ENCODE measurements at regions not wholly inside any gene's neighbourhood (a gene's known extent, or its start where the extent isn't known, plus 50 kb on each side); places are given as distances from the start of the nearest gene placed in this dataset.

DNA sequence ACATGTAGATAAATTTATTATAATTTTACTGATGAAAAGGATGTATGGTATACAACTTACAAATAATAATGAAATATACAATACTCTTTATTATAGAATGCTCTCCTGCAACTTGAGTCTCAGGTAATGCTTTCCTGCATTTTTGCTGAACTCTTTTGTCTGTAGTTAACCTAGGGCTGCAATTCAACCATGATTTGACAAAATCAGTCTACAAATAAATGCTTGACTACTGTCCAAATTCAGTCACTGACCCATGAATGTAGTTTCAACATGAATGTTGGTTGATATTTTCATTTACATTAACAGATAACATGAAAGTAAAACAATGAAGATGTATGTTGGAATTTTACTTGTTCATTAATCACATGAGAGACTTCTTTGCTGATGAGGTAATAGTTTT lies 320.9 kb downstream of the ZSWIM6 start:
- no peak for DNase-seq

- no peak for DNase-seq
Observed at GRCh38 chr5:61653807-61654580, 321.9 kb downstream of the ZSWIM6 start.

DNA sequence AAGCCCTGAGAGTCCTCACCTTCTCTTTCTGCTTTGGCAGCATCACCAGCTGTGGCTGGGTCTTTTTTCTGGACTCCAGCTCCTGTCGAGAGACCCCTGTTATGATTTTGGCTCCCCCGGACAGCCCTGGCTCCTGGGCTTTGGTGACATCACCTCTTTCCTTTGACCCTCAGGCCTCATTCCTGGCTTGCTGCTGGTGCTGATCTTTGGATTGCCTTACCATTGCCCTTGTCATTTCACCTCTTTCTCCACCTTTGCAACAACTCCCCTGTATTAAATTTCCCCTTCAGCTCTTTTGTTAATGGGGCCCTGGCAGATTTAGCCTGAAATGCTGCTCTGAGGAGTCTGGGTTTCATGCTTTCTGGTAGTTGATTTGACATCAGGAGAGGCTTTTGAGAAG lies 322.8 kb downstream of the ZSWIM6 start:
- DNase-seq, result no peak

GRCh38 chr5:61657010-61657409 lies 325.0 kb downstream of the ZSWIM6 start:
- no peak for DNase-seq

GRCh38 chr5:61657686-61658085 lies 325.6 kb downstream of the ZSWIM6 start:
- DNase-seq, result no peak

- peak; percentile 52 to 62 (median 57) for DNase-seq
Observed at GRCh38 chr5:61658592-61659008, 326.5 kb downstream of the ZSWIM6 start.

- DNase-seq, result no peak
Observed at GRCh38 chr5:61659221-61659696, 327.2 kb downstream of the ZSWIM6 start.

- no peak for DNase-seq
Observed at GRCh38 chr5:61662670-61663069, 330.6 kb downstream of the ZSWIM6 start.

- peak in 1 of 3 donors; percentile 21 for DNase-seq
Observed at GRCh38 chr5:61666064-61666621, 334.1 kb downstream of the ZSWIM6 start.

DNA sequence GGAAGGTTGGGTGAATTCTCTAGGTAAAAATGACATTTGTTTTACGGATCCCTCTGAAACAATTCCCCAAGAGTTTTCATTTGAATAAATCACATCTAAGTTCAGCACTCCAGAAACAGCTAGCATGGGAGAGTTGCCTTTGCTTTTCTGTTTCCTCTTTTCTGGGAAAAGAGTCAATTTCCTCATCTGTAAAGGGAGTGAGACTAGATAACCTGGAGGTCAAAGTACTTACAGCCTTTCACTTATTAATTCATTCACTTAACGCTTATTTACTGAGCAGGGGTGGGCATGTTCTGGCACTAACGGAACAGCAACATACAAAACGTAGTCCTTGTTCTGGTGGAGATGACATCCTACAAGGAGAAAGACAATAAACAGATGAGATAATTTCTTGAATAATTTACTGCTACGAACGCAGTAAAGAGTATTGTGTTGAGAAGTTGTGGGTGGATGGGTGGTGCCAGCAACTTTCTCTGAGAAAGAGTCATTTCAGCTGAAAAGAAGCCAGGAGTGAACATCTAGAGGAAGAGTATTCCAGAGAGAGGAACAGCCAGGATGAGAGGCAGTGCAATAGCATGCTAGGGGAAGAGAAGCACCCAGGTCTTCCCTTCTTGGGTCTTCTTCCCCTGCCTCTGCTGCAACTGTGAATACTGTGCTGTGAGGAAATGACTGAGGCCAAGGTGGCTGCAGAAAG lies 335.6 kb downstream of the ZSWIM6 start:
- DNase-seq, result no peak

GRCh38 chr5:61669531-61669930 lies 337.5 kb downstream of the ZSWIM6 start:
- DNase-seq, result no peak

DNA sequence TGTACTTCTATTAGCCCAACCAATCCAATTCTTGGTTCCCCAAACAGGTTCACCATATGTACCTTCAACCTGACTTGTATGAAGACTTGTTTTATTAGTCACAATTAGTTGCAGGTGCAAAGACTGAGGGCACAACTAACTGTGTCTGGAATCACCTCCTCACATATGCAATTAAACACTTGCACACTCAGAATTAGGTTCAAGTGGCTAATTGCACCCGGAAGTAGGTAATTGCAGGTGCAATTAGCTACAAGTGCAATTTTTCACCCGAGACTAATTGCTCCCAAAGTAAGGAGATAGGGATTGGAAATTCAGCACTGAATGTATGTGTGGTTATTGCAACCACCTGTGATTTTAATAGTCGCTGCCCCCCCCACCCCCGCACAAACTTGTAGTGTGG lies 338.9 kb downstream of the ZSWIM6 start:
- no peak for DNase-seq

DNA sequence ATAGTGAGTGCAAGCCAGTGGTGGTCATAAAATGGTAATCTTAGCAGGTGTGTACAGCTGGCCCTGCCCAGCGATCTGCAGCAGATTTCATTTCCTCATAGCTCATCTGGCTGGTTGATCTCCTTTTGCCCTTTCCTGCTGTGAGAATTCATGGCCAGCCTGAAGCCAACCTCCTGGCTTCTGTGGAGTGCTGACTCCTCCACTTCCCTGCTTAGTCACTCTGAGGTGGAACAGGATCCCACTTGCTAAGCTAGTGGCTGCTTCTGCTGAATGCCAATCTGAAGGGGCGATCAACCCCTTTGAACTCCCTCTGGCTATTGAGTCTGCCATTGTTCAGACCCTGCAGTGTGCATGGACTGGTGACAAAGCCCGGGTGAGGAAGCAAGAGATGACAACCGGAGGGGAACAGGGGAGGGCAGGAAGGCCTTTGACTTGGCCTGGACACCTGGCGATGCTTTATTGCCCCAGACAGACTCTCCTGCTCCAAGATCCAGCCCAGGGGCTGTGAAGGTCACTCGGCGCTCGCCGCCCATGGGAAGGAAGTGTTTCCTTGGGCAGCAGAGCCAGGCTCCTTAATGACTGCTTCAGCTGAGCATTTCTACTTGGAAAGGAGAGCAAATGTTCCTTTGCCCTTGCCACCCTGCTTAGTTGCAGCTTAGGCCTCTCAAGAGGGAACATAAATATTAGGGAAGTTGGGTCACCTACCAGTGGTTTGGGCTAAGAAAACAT lies 341.1 kb downstream of the ZSWIM6 start:
- peak in 1 of 3 donors; percentile 19 for DNase-seq

DNA sequence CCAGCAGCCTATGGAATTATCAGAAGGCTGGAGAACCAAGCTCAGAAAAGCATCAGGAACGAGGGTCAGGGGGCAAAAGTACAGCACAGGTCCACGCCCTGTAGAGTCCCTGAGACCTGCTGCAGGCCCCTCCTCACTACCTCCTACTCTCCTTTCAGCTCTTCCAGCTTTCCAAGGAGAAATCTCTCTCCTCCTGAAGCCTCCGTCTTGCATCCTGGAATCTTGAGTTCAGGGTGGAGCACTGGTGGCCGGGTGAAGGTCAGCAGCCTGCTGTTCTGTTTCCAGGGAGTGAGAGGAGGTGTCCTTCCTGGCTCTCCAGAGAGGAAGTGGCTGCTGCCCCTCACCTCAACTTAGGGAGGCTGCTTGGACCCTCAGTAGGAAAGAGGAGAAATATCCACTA lies 342.3 kb downstream of the ZSWIM6 start:
- no peak for DNase-seq

DNA sequence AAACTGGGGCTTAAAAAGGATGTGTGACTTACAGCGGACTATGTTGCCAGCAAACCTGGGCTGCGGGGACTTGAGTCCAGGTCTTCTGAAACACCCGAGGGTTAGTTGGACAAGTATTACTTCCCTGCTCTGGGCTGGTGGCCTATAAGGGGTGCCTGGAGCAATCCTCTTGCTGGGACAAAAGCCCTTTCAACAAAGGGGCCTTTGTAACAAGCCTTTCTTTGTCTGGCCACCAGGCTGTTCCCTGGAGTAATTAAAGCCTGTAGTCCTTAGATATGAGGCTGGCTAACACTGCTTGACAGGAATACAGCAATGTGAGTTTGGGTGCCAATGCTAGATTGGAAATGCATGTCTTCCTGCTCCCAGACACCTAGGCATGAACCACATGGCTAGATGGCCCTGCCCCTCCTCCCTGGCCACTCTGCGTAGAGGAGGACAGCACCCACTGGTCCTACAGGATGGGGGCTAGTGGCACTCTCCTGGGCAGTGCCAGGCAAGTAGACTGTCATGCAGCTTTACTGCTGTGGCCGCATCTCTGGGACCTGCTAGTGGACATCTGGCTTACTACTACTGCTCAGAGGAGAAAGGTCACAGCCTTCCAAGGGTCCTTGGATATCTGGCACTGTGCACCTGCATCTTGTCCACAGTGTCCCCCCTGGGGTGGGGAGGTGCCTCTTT lies 343.1 kb downstream of the ZSWIM6 start:
- no peak for DNase-seq

DNA sequence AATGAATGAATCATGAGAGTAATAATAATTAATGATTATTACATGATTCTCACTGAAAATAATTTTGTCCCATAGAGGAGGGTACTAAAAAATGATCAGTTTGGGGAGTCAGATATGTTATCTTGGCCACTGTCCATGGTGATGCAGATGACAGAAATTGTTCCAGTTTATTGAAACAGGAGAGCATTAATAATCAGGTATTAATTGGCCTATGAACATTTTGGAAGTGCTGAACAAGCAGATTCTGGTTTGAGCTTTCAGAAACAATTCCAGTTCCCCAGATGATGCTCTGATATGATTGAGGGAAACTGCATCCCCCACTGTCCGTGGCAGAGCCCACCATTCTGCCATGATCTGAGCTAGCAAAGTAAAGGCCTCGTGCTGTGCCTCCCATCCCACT lies 345.2 kb downstream of the ZSWIM6 start:
- DNase-seq, result no peak

GRCh38 chr5:61678966-61679365 lies 346.9 kb downstream of the ZSWIM6 start:
- DNase-seq, result no peak

DNA sequence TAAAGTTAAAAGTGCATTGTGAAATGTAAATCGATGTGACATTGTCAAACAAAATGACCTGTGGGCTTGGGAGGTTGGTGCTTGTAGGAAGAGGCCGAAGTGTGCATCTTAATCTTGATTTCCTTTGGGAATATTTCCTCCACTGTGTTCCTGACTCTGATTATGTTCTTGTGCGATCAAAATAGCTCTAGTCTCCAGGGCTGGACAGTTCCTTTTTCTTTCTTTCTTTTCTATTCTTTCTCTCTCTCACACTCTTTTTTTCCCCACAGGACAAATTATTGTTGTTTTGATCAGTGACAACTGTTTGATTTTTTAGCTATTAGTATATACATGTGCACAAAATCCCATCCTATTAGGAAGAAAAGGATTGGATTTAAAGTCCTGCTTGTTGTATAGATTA lies 347.5 kb downstream of the ZSWIM6 start:
- no peak for DNase-seq

DNA sequence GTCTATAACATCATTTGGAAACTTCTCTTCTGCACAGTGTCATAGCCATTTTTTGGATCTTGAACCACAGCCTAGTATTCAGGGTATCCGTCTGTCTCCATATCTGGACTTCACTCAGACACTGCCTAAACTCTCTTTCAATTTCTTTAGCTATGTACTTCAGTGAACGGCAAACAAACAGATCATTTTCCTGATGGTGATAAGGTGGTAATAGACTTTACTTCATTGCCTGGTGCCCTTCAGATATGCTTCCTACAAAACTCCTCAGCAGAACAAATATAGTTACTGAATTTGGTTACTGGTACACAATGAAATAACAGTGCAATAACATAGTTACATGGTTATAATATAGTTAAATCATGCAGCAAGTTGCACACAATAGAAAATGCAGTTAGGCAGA lies 348.2 kb downstream of the ZSWIM6 start:
- DNase-seq, result no peak

DNA sequence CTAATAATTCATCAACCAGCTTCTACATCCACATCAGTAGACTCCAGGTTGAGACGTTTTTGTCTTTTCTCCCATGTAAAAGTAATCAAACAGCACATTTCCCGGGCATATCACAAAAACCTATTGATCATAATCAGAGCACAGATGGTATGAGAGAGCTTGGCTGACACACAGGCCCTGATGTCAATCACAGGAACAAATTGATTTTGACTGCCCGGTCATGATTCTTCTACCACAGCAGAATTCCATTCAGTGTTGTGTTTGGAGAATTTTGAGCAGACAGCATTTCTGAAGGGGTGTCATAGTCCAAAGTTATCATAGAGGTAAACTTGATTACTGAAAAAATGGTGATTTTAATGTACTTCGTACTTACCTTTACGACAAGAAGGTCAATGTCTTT lies 351.1 kb downstream of the ZSWIM6 start:
- DNase-seq, result no peak

DNA sequence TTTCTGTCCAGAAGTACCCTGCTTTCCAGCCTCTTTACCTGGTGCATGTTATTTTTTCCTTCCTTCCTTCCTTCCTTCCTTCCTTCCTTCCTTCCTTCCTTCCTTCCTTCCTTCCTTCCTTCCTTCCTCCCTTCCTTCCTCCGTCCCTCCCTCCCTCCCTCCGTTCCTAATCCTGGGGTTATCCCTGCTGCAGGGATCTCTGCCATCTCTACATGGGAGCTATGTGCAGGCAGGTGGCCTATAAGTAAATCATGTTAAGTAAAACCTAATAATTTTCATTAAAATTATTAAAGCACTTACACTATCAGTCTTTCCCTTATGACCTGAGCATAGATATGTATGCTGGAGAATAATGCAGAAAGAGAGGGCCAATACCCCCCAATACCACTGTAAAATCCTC lies 351.9 kb downstream of the ZSWIM6 start:
- no peak for DNase-seq

Measured in muscle of back (tissue), 3 donors.